Trophoblast cell (in vitro differentiated cells and primary cell): ENCODE measurements at regions not wholly inside any gene's neighbourhood (a gene's known extent, or its start where the extent isn't known, plus 50 kb on each side); places are given as distances from the start of the nearest gene placed in this dataset.

Source experiments
- DNase-seq, 2 donors: peaks; one replicate each; pipeline ENCODE4 v3.0.0-alpha.2; 2016
- H2AFZ ChIP-seq: 2 replicates; pipeline ENCODE4 v1.6.1; 2013; ENCODE audit warnings: low read length, moderate library complexity, mild to moderate bottlenecking; ENCODE audit not compliant: insufficient read depth, poor library complexity
- H2AK5ac ChIP-seq: 2 replicates; pipeline ENCODE4 v1.6.1; 2013; ENCODE audit warnings: mild to moderate bottlenecking, low read length
- H2BK120ac ChIP-seq: 2 replicates; pipeline ENCODE4 v1.6.1; 2013; ENCODE audit warnings: low read length, mild to moderate bottlenecking, moderate library complexity; ENCODE audit not compliant: insufficient read depth, poor library complexity
- H2BK12ac ChIP-seq: 2 replicates; pipeline ENCODE4 v1.6.1; 2013; ENCODE audit warnings: mild to moderate bottlenecking, low read length, moderate library complexity
- H2BK5ac ChIP-seq: 2 replicates; pipeline ENCODE4 v1.6.1; 2013; ENCODE audit warnings: low read length, low read depth, moderate library complexity, mild to moderate bottlenecking; ENCODE audit not compliant: poor library complexity
- H3K14ac ChIP-seq: 2 replicates; pipeline ENCODE4 v1.6.1; 2013; ENCODE audit warnings: mild to moderate bottlenecking, low read length
- H3K18ac ChIP-seq: 2 replicates; pipeline ENCODE4 v1.6.1; 2013; ENCODE audit warnings: mild to moderate bottlenecking, low read length
- H3K23ac ChIP-seq: 2 replicates; pipeline ENCODE4 v1.6.1; 2013; ENCODE audit warnings: low read length
- H3K27ac ChIP-seq: 2 replicates; pipeline ENCODE4 v1.5.1; 2013; ENCODE audit warnings: low read depth, mild to moderate bottlenecking, inconsistent platforms, low read length, moderate library complexity
- H3K27me3 ChIP-seq: 2 replicates; pipeline ENCODE4 v1.6.1; 2013; ENCODE audit warnings: inconsistent platforms, mild to moderate bottlenecking, low read length, moderate library complexity; ENCODE audit not compliant: insufficient read depth
- H3K36me3 ChIP-seq, 2 experiments: 1 replicate in 1 of 2; 2 replicates in 1 of 2; pipeline ENCODE4 v1.6.1; 2013; ENCODE audit warnings: low read length in 2 of 2, mild to moderate bottlenecking in 2 of 2, moderate library complexity in 1 of 2; ENCODE audit not compliant: insufficient read depth in 2 of 2, control insufficient read depth in 1 of 2
- H3K4ac ChIP-seq: 2 replicates; pipeline ENCODE4 v1.6.1; 2013; ENCODE audit warnings: low read depth, mild to moderate bottlenecking, low read length, moderate library complexity
- H3K4me1 ChIP-seq, 2 experiments: 1 replicate in 1 of 2; 2 replicates in 1 of 2; pipeline ENCODE4 v1.6.1; 2013; ENCODE audit warnings: low read length in 2 of 2, mild to moderate bottlenecking in 2 of 2, moderate library complexity in 1 of 2; ENCODE audit not compliant: insufficient read depth in 2 of 2, control insufficient read depth in 1 of 2
- H3K4me2 ChIP-seq: 2 replicates; pipeline ENCODE4 v1.6.1; 2013; ENCODE audit warnings: inconsistent platforms, mild to moderate bottlenecking, low read length, moderate library complexity
- H3K4me3 ChIP-seq: 2 replicates; pipeline ENCODE4 v1.5.1; 2013; ENCODE audit warnings: mild to moderate bottlenecking, low read depth, low read length, inconsistent platforms
- H3K79me1 ChIP-seq: one replicate; pipeline ENCODE4 v1.6.1; 2013; ENCODE audit warnings: low read length
- H3K79me2 ChIP-seq: 2 replicates; pipeline ENCODE4 v1.6.1; 2013; ENCODE audit warnings: low read length, mild to moderate bottlenecking; ENCODE audit not compliant: control insufficient read depth, insufficient read depth, poor library complexity
- H3K9ac ChIP-seq: 2 replicates; pipeline ENCODE4 v1.6.1; 2013; ENCODE audit warnings: mild to moderate bottlenecking, low read length
- H3K9me3 ChIP-seq: 2 replicates; pipeline ENCODE4 v1.6.1; 2013; ENCODE audit warnings: low read depth, mild to moderate bottlenecking, control low read depth, inconsistent platforms, low read length; ENCODE audit not compliant: insufficient read depth
- H4K12ac ChIP-seq: 2 replicates; pipeline ENCODE4 v1.6.1; 2013; ENCODE audit warnings: low read depth, mild to moderate bottlenecking, low read length, moderate library complexity
- H4K8ac ChIP-seq: 2 replicates; pipeline ENCODE4 v1.6.1; 2013; ENCODE audit warnings: low read depth, mild to moderate bottlenecking, low read length, moderate library complexity
- H4K91ac ChIP-seq: one replicate; pipeline ENCODE4 v1.6.1; 2013; ENCODE audit warnings: low read depth, mild to moderate bottlenecking, low read length, moderate library complexity
- WGBS: extraction: QIAGEN DNeasy Blood & Tissue Kit; methylation state at CpG from one replicate; pipeline ENCODE4 v1.1.7; 2013; ENCODE audit warnings: missing lambda C conversion rate; ENCODE audit not compliant: insufficient read length, insufficient coverage; ENCODE audit errors: extremely low coverage; 5-methylcytosine and 5-hydroxymethylcytosine counted together

- H2BK12ac ChIP-seq = no peak overlapping the region
- no peak for DNase-seq
- no peak overlapping the region for H4K91ac ChIP-seq
- no peak overlapping the region for H4K8ac ChIP-seq
- H2AFZ ChIP-seq = no peak overlapping the region
- no peak overlapping the region for H3K4me3 ChIP-seq
- no peak overlapping the region for H2AK5ac ChIP-seq
- no peak overlapping the region for H3K23ac ChIP-seq
- H3K36me3 ChIP-seq = no peaks in the 10 kb centered on the region
- no peaks in the 10 kb centered on the region for H3K4me1 ChIP-seq
- no peaks in the 10 kb centered on the region for H3K79me2 ChIP-seq
- H2BK5ac ChIP-seq = no peak overlapping the region
- WGBS = no CpG with 5 or more reads among the region's 38 CpGs
- H3K9me3 ChIP-seq = peaks cover 4% of the 10 kb centered on the region
- no peak overlapping the region for H3K4me2 ChIP-seq
- no peak overlapping the region for H4K12ac ChIP-seq
- no peaks in the 10 kb centered on the region for H3K27me3 ChIP-seq
- H2BK120ac ChIP-seq = no peak overlapping the region
- H3K4ac ChIP-seq = no peak overlapping the region
- no peak overlapping the region for H3K9ac ChIP-seq
- no peak overlapping the region for H3K14ac ChIP-seq
- no peak overlapping the region for H3K27ac ChIP-seq
- no peak overlapping the region for H3K18ac ChIP-seq
- H3K79me1 ChIP-seq = no peaks in the 10 kb centered on the region
Measured at GRCh38 chr22:48678171-48679135, 1149.2 kb downstream of the BRD1 start.

- Histone ChIP-seq H4K91ac (no peak overlapping the region), H2BK12ac (no peak overlapping the region), H4K8ac (no peak overlapping the region), H3K36me3 (no peaks in the 10 kb centered on the region), H2BK5ac (no peak overlapping the region), H3K27ac (no peak overlapping the region), H3K9me3 (peaks cover 11% of the 10 kb centered on the region), H3K14ac (no peak overlapping the region), H3K9ac (no peak overlapping the region), H2BK120ac (no peak overlapping the region), H3K18ac (no peak overlapping the region), H3K4ac (no peak overlapping the region), H2AFZ (no peak overlapping the region), H3K79me1 (no peaks in the 10 kb centered on the region), H3K4me1 (no peaks in the 10 kb centered on the region), H2AK5ac (no peak overlapping the region), H3K27me3 (no peaks in the 10 kb centered on the region), H3K4me3 (no peak overlapping the region), H3K79me2 (no peaks in the 10 kb centered on the region), H3K4me2 (no peak overlapping the region), H4K12ac (no peak overlapping the region), H3K23ac (no peak overlapping the region)
- no peak for DNase-seq
- WGBS = no CpG with 5 or more reads among the region's 7 CpGs
Measured at GRCh38 chr22:48677621-48678020, 1150.1 kb downstream of the BRD1 start.

- H4K8ac ChIP-seq = no peak overlapping the region
- H3K27ac ChIP-seq = no peak overlapping the region
- no peak overlapping the region for H3K4ac ChIP-seq
- H4K12ac ChIP-seq = no peak overlapping the region
- H3K9ac ChIP-seq = no peak overlapping the region
- H3K9me3 ChIP-seq = peaks cover 13% of the 10 kb centered on the region
- no peak overlapping the region for H2AK5ac ChIP-seq
- no peak for DNase-seq
- WGBS = no CpG with 5 or more reads among the region's 17 CpGs
- no peak overlapping the region for H3K23ac ChIP-seq
- no peak overlapping the region for H3K18ac ChIP-seq
- H3K14ac ChIP-seq = no peak overlapping the region
- no peak overlapping the region for H2AFZ ChIP-seq
- no peak overlapping the region for H2BK12ac ChIP-seq
- H3K79me1 ChIP-seq = no peaks in the 10 kb centered on the region
- H3K27me3 ChIP-seq = no peaks in the 10 kb centered on the region
- no peak overlapping the region for H2BK5ac ChIP-seq
- H4K91ac ChIP-seq = no peak overlapping the region
- no peaks in the 10 kb centered on the region for H3K4me1 ChIP-seq
- H2BK120ac ChIP-seq = no peak overlapping the region
- H3K4me2 ChIP-seq = no peak overlapping the region
- no peak overlapping the region for H3K4me3 ChIP-seq
- no peaks in the 10 kb centered on the region for H3K36me3 ChIP-seq
- H3K79me2 ChIP-seq = no peaks in the 10 kb centered on the region
Measured at GRCh38 chr22:48677168-48677520, 1150.5 kb downstream of the BRD1 start.

- Histone ChIP-seq H2BK12ac (no peak overlapping the region), H4K91ac (no peak overlapping the region), H3K9me3 (peaks cover 15% of the 10 kb centered on the region), H3K18ac (no peak overlapping the region), H3K4me1 (no peaks in the 10 kb centered on the region), H4K12ac (no peak overlapping the region), H3K14ac (no peak overlapping the region), H3K27me3 (no peaks in the 10 kb centered on the region), H3K4me3 (no peak overlapping the region), H3K4ac (no peak overlapping the region), H2BK120ac (no peak overlapping the region), H3K23ac (no peak overlapping the region), H3K79me1 (no peaks in the 10 kb centered on the region), H3K27ac (no peak overlapping the region), H3K9ac (no peak overlapping the region), H3K36me3 (no peaks in the 10 kb centered on the region), H3K79me2 (no peaks in the 10 kb centered on the region), H2AFZ (no peak overlapping the region), H2BK5ac (no peak overlapping the region), H2AK5ac (no peak overlapping the region), H4K8ac (no peak overlapping the region), H3K4me2 (no peak overlapping the region)
- no CpG with 5 or more reads among the region's 15 CpGs for WGBS
- no peak for DNase-seq
Measured at GRCh38 chr22:48676266-48677167, 1151.2 kb downstream of the BRD1 start.
